ENCODE measurements at regions not wholly inside any gene's neighbourhood (a gene's known extent, or its start where the extent isn't known, plus 50 kb on each side); places are given as distances from the start of the nearest gene placed in this dataset.

DNA sequence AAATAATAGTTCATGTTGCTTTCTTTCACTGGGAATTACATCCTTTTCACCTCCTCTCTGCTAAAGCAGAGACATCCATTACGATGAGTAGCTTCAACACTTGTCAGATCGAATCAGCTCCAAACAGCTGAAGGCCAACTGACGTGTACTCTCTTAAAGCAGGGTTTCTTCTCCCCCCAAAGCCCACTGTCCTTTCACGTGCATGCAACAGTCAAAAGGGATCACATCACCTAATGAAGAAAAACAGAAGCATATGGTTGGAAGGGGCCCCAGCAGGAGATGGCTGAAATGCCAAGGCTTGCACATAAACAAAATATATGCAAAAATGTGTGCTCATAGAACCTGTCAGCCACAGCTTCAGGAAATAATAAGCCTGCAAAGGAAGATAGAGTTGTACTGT lies 421.6 kb downstream of the ANXA1 start:
- Mint-ChIP-seq H3K27ac (no peak overlapping the region), H3K9me3 (no peaks in the 10 kb centered on the region), H3K36me3 (no peaks in the 10 kb centered on the region), H3K27me3 (no peaks in the 10 kb centered on the region), H3K4me1 (ENCODE audit: low read depth in 2 of 2) (no peaks in the 10 kb centered on the region), H3K4me3 (no peak overlapping the region)
- ATAC-seq (no peak), DNase-seq (ENCODE audit: low spot score) (no peak)

DNA sequence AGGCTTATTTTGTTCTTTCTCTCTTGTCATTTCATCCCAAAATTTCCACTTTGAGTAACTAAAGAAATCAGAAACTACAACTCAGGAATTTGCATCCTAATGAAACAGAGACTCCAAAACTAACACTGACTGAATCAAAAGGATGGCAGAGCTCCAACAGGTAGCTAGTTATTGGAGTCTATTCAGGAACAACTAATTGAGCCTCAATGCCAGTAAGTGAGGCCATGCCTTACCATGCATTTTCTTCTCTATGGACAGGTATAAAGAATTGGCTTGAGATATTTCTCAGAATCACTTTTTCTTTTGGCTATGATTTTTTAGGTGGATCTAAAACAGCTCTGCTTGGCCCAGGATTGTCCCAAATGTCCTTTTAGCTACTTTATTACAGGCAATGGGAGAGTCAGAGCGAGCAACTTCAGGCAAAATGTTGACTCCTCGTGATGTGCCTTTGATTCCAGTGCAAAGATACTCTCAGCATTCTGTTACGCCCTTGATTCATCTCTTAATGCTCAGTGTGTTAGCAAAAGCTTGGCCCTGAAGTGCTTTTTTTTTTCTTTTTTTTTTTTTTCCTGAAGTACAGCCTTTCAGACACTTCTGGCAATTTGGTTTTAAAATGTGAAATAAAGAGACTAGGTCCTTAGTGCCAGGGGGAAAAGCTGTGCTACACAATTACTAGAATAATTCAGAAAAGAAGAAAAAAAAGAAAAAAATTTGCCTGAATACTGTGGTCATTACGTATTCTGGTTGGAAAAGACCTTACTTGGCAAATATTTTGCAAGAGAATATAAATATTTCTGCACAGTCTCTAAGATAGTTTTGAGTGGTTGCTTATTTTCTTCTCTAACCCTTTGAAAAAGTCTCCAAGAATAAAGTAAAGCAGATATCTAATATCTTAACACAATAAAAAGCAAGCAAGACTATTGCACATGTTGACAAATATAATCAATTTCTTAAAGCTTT lies 423.7 kb downstream of the ANXA1 start:
- DNase-seq (ENCODE audit: low spot score), result no peak
- Mint-ChIP-seq H3K27me3 (no peaks in the 10 kb centered on the region), H3K27ac (no peak overlapping the region), H3K9me3 (no peaks in the 10 kb centered on the region), H3K4me3 (no peak overlapping the region), H3K36me3 (no peaks in the 10 kb centered on the region), H3K4me1 (ENCODE audit: low read depth in 2 of 2) (no peaks in the 10 kb centered on the region)
- ATAC-seq, result no peak

DNA sequence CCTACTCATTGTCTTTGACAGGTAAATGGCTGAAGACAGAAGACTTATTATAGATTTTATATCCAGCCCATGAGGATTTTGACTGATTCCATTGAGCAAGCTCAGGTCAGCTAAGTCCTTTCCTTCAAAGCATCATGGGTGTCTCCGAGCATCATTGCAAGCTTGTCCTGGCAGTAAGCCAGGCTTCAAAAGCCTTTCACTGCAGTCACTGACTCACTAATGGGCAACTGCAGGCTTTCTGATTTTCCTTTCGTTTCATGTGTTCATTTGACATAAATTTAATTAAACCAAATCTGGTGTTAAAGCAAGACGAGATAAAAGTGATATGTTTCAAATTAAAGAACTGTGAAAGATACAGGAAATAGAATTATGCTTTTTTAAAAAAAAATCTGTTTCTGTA lies 426.2 kb downstream of the ANXA1 start:
- Mint-ChIP-seq H3K27me3 (no peaks in the 10 kb centered on the region), H3K4me1 (ENCODE audit: low read depth in 2 of 2) (no peaks in the 10 kb centered on the region)

DNA sequence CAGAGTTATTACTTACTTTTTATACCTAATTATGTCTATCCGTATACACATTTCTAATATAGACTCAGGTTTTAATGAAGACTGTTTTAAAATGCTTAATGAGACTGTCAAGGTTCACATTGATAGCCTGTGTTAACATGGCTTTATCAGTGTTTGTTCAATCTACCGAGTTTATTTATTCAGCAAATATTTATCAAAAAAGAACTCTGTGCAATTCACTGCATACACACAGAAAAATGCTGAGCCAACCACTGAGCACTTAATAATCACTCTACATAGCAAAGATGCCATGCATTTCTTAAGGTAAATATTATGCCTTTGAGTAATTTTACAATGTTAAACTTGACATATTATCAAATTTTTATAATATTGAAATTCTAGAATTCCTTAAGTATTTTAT lies 428.2 kb downstream of the ANXA1 start:
- ATAC-seq (no peak), DNase-seq (ENCODE audit: low spot score) (no peak)
- H3K27me3 Mint-ChIP-seq, result no peaks in the 10 kb centered on the region
- no peaks in the 10 kb centered on the region for H3K4me1 Mint-ChIP-seq (ENCODE audit: low read depth in 2 of 2)
- no peak overlapping the region for H3K4me3 Mint-ChIP-seq
- H3K9me3 Mint-ChIP-seq, result no peaks in the 10 kb centered on the region
- H3K27ac Mint-ChIP-seq, result no peak overlapping the region
- H3K36me3 Mint-ChIP-seq, result no peaks in the 10 kb centered on the region

More for the DNA sequence above, 426.2 kb downstream of the ANXA1 start:
- ATAC-seq (no peak), DNase-seq (ENCODE audit: low spot score) (no peak)
- no peak overlapping the region for H3K4me3 Mint-ChIP-seq
- H3K27ac Mint-ChIP-seq, result no peak overlapping the region
- H3K36me3 Mint-ChIP-seq, result no peaks in the 10 kb centered on the region
- no peaks in the 10 kb centered on the region for H3K9me3 Mint-ChIP-seq

DNA sequence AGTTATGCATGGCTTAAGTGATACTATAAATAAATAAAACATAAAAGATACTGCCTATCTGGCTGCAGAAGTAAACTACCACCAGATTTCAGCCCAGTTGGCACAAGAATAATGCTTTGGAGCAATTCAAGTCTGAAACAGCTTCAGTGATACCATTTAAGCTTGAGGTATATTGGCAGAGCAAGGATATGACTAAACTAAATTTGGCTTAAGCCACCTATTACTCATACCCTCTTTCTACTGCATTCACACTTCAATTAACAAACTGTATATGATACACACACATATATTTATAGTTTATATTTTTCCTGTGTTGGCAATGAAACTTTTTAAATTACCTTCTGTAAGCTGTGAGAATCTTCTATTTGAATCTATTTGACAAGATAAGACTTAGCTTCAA lies 431.9 kb downstream of the ANXA1 start:
- Mint-ChIP-seq H3K4me1 (ENCODE audit: low read depth in 2 of 2) (no peaks in the 10 kb centered on the region), H3K9me3 (peaks cover 3% of the 10 kb centered on the region), H3K27me3 (no peaks in the 10 kb centered on the region), H3K36me3 (no peaks in the 10 kb centered on the region), H3K27ac (no peak overlapping the region), H3K4me3 (no peak overlapping the region)
- DNase-seq (ENCODE audit: low spot score) (no peak), ATAC-seq (no peak)

DNA sequence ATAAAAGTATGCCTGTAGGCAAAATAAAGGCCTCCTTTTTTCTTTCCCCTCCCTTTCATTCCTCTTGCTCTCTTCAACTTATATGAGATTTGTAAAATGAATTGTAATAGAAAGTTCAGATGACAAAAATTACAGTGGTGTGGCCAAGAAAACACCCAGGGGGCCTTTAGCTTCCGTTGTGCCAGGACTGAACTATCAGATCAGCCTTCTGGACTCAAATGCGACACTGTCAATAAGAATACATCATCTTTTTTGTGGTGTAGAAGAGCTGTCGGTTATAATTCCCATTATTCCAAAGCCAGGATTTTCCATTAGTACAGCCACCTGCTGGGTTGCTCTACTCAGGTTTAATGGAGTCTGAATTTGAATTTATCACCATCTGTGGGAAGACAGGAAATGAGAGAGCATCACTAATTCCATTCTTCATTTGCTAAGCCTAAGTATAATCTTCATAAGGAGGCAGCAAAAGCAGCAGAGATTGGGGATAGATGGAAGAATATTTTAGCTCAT lies 443.4 kb downstream of the ANXA1 start:
- Mint-ChIP-seq H3K4me3 (no peak overlapping the region), H3K9me3 (peaks cover 6% of the 10 kb centered on the region), H3K27ac (no peak overlapping the region), H3K4me1 (ENCODE audit: low read depth in 2 of 2) (no peaks in the 10 kb centered on the region), H3K27me3 (no peaks in the 10 kb centered on the region), H3K36me3 (no peaks in the 10 kb centered on the region)
- ATAC-seq (no peak), DNase-seq (ENCODE audit: low spot score) (no peak)

DNA sequence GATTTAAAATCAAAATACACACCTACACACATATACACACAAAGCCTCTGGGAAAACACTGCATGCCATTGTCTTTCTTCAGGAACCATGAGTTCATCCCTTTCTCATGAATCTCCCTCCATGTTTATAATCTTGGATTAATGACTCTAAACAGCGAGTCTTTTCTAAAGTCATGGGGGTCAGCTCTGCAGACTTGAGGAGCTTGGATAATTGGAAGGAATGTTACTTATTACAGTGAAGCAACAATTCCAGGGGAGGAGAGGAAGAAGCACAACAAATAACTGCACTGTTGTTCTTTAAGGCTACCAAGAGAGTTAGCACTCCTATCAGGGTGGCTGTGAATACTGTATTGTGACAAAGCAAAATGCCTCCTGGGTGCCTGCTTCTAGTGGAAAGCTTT lies 444.7 kb downstream of the ANXA1 start:
- no peaks in the 10 kb centered on the region for H3K36me3 Mint-ChIP-seq
- H3K27ac Mint-ChIP-seq, result no peak overlapping the region
- no peaks in the 10 kb centered on the region for H3K27me3 Mint-ChIP-seq
- H3K4me3 Mint-ChIP-seq, result no peak overlapping the region
- no peak for ATAC-seq
- H3K4me1 Mint-ChIP-seq (ENCODE audit: low read depth in 2 of 2), result no peaks in the 10 kb centered on the region
- H3K9me3 Mint-ChIP-seq, result peaks cover 9% of the 10 kb centered on the region
- DNase-seq (ENCODE audit: low spot score), result no peak

DNA sequence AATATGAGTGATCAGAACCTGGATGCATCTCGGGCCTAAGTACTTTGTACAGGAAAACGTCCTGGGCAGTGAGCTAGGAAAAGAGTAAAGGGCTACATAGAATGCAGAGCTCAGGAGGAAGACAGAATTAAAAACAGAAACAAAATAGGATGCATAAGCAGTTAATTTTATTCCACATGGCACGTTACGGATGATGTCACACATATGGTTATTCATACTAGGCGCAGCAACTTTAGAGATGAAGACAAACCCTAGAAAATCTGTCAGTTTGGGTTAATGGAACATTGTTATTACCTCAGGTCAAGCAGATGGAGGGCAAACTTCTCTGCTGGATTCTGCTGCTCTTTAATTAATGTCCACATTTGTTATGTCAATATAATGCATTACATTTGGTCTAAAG lies 445.4 kb downstream of the ANXA1 start:
- no peak for ATAC-seq
- Mint-ChIP-seq H3K27me3 (no peaks in the 10 kb centered on the region), H3K4me3 (no peak overlapping the region), H3K36me3 (no peaks in the 10 kb centered on the region), H3K27ac (no peak overlapping the region), H3K9me3 (peaks cover 9% of the 10 kb centered on the region), H3K4me1 (ENCODE audit: low read depth in 2 of 2) (no peaks in the 10 kb centered on the region)
- DNase-seq (ENCODE audit: low spot score), result no peak

DNA sequence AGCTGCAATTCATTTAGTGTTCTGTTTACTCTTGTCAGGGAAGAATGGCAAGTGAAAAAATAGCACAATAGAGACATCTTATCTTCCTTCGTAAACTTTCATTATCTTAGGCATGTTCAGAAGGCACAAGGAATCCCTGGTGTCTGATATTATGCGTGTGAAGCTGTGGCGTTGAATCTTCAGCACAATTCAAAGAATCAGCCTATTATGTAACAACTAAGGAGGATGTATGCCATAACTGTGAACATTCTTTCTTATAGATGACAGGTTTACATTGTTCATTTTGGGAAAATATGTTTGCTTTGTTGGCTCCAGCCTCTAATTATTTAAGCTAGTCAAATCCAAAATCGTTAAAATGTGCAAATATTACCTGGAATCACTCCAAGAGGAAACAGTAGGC lies 446.1 kb downstream of the ANXA1 start:
- no peak overlapping the region for H3K27ac Mint-ChIP-seq
- no peak for DNase-seq (ENCODE audit: low spot score)
- no peak for ATAC-seq
- no peaks in the 10 kb centered on the region for H3K36me3 Mint-ChIP-seq
- no peaks in the 10 kb centered on the region for H3K4me1 Mint-ChIP-seq (ENCODE audit: low read depth in 2 of 2)
- peaks cover 9% of the 10 kb centered on the region for H3K9me3 Mint-ChIP-seq
- no peak overlapping the region for H3K4me3 Mint-ChIP-seq
- H3K27me3 Mint-ChIP-seq, result no peaks in the 10 kb centered on the region

DNA sequence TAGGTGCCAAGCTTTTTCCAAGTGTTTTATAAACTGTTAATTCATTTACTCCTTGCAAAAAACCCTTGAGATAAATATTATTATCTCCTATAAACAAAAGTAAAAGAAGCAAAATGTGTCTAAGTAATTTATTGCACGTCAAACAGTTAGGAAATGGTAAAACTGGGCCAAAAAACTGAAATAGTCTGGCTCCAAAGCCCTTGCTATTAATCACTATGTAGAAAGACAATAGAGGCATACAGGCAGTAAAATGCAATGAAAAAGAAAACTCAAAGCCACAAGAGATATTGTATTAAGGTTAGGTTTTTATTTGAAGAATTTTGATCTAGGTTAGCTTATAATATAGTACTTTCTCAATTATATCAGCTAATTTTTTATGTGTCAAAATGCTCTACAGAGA lies 457.7 kb downstream of the ANXA1 start:
- H3K4me3 Mint-ChIP-seq, result no peak overlapping the region
- no peak for ATAC-seq
- H3K36me3 Mint-ChIP-seq, result no peaks in the 10 kb centered on the region

DNA sequence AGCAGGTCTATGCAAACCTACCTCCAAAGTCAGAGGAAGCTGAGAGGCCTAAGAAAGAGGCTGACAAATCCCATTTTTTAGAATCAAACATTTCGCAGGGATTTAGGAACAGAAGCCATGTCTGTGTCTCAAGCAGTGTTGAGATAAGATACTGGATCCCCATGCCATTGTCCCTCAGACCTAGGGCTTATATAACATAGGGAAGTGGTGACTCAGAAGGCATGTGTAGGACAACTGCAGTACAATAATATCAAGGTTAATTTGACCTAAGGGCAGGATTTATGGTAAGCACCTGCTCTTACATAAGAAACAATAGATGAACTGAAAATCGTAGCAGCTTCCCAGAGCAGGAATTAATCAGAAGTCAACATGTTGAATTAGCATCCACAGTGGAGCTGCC lies 459.4 kb downstream of the ANXA1 start:
- DNase-seq (ENCODE audit: low spot score) (no peak), ATAC-seq (no peak)
- Mint-ChIP-seq H3K4me1 (ENCODE audit: low read depth in 2 of 2) (no peaks in the 10 kb centered on the region), H3K9me3 (no peaks in the 10 kb centered on the region), H3K4me3 (no peak overlapping the region), H3K27ac (no peak overlapping the region), H3K27me3 (no peaks in the 10 kb centered on the region), H3K36me3 (no peaks in the 10 kb centered on the region)

More for the DNA sequence above, 457.7 kb downstream of the ANXA1 start:
- Mint-ChIP-seq H3K9me3 (no peaks in the 10 kb centered on the region), H3K27me3 (no peaks in the 10 kb centered on the region), H3K27ac (no peak overlapping the region), H3K4me1 (ENCODE audit: low read depth in 2 of 2) (no peaks in the 10 kb centered on the region)
- no peak for DNase-seq (ENCODE audit: low spot score)

DNA sequence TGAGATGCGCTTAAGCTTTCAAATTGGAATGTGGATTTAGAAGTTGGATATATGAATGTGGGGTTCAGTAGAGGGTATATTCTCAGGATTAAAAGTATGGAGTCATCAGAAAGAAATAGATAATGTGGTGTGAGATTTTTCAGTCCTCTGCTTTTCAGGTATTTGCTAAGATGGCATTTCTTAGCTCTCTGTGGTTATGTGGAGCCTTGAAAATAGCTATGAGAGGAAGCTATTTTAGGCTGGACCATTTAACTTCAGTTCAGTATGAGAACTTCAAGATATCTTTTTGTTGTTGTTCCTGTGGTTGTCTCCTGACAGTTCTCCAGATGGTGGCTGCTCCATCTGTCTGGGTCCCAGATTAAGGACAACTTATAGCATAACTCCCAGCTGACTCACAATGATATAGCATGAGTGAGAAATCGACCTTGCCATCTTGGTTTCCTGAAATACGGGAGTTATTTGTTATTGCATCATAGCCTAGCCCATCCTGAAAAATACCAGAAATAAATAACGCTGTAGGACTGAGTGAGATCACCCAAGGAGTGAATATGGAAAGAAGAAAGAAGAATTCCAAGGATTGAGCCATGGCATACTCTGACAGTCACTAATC lies 461.5 kb downstream of the ANXA1 start:
- ATAC-seq, result no peak

DNA sequence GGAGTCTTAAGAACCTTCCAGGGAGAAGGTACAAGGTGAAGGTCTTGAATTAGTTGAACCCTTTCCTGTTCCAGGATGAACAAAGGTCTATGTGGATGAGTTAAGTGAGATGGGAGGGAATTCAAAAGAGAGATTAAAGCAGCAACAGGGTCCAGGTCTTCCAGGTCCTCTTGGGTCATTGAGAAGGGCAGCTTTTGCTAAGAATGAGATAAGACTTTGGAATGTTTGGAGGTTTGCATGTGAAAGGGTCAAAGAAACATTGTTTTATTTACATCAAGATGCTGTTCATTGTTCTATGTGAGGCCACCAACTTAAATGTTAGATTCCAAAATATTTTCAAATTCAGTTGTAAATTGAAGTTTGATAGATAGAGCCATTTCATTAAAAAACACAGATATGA lies 463.9 kb downstream of the ANXA1 start:
- no peaks in the 10 kb centered on the region for H3K4me1 Mint-ChIP-seq (ENCODE audit: low read depth in 2 of 2)
- H3K4me3 Mint-ChIP-seq, result no peak overlapping the region
- H3K9me3 Mint-ChIP-seq, result peaks cover 10% of the 10 kb centered on the region
- DNase-seq (ENCODE audit: low spot score) (no peak), ATAC-seq (no peak)
- H3K27ac Mint-ChIP-seq, result no peak overlapping the region
- H3K27me3 Mint-ChIP-seq, result no peaks in the 10 kb centered on the region
- H3K36me3 Mint-ChIP-seq, result no peaks in the 10 kb centered on the region

More for the DNA sequence above, 461.5 kb downstream of the ANXA1 start:
- Mint-ChIP-seq H3K4me1 (ENCODE audit: low read depth in 2 of 2) (no peaks in the 10 kb centered on the region), H3K4me3 (no peak overlapping the region), H3K36me3 (no peaks in the 10 kb centered on the region), H3K27me3 (no peaks in the 10 kb centered on the region), H3K9me3 (peaks cover 3% of the 10 kb centered on the region), H3K27ac (no peak overlapping the region)
- DNase-seq (ENCODE audit: low spot score), result no peak

DNA sequence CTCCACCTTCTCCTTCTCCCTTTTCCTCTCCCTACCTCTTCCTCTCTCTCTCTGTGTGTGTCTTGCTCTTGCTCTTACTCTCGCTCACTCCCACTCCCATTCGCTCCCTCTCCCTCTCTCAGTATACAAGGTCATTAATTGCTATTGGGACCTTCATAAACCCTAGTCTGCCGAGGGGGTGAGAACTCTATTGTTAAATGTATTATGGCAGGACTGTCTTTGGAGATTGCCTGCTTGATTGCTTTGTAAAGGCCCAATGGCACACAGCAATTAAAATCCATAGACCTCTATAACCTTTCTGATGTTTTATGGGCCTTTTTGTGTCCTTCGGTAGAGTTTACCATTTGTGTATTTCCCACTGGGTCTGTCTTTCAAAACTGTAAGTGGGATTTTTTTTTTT lies 465.9 kb downstream of the ANXA1 start:
- Mint-ChIP-seq H3K27ac (no peak overlapping the region), H3K4me3 (no peak overlapping the region), H3K27me3 (no peaks in the 10 kb centered on the region), H3K4me1 (ENCODE audit: low read depth in 2 of 2) (no peaks in the 10 kb centered on the region), H3K36me3 (no peaks in the 10 kb centered on the region), H3K9me3 (peaks cover 10% of the 10 kb centered on the region)
- ATAC-seq, result no peak
- no peak for DNase-seq (ENCODE audit: low spot score)

Data from natural killer cell treated with Interleukin-12 subunit alpha and Interleukin-12 subunit beta and Interleukin-15 and Interleukin-18, amount 100 ng/mL, for 72 hours (primary cell).